Fibroblast of peridontal ligament (primary cell): ENCODE measurements at regions not wholly inside any gene's neighbourhood (a gene's known extent, or its start where the extent isn't known, plus 50 kb on each side); places are given as distances from the start of the nearest gene placed in this dataset.

ENCODE experiments used
- DNase-seq: peaks from one replicate; pipeline ENCODE4 v3.0.0-alpha.2; 2010; ENCODE audit errors: extremely low read depth

DNA sequence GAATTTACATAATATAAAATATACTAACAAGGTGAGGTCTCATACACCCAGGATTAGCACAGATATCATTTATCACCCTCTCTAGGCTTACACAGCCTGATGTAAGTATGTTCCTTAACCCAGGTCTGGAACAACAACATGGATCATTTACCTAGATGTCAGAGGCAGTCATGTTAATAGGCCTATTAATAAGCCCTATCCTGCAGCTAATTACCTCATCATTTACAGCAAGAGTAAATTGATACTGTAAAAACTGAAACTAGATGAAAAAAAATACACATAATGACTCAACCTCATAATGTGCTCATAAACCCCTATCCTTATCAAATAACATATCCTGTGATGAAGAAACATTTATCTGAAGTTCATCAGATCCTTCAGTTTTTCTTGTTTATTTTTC, 334.3 kb upstream of the MANEA start:
- DNase-seq = no peak

- no peak for DNase-seq
These were observed 332.6 kb upstream of the MANEA start for GRCh38 chr6:95244751-95245150.

GRCh38 chr6:95248499-95248898, 328.8 kb upstream of the MANEA start:
- no peak for DNase-seq

DNA sequence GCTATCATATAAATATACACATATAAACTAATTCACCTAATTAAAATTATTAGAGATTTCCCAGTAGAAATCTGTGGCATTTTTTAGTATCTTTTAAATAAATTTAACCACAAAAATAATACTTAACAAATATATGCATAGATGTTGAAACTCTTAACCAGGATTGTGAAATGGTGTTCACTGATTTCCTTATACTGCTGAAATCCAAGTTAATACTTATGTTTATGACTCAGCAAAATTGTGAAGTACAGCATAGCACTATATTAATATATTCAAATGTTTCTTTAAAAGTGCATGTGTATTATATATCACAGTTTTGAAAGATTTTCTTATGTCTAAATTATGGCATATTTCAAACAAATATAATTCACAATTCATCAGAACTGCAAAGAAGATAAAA, 328.2 kb upstream of the MANEA start:
- DNase-seq = peak; percentile 0

- DNase-seq = no peak
These were observed 327.7 kb upstream of the MANEA start for GRCh38 chr6:95249661-95250060.

DNA sequence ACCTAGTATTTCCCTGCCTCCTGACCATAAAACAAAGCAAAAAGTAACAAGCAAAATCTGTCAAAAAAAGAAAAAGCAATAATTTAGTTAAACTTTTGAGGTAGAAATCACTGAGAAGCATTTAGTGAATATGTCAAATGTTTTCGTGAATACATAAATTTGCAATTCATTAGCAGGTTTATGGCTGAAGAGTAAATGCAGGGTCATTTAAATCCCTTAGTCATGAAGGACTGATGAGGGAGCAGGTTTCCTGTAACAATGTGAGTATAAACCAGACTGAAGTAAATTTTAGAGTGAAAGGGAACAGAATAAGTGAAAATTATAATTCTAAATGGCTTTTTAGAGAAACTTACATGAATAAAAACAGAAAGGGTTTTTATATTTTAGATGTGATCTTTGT, 313.5 kb upstream of the MANEA start:
- no peak for DNase-seq

DNA sequence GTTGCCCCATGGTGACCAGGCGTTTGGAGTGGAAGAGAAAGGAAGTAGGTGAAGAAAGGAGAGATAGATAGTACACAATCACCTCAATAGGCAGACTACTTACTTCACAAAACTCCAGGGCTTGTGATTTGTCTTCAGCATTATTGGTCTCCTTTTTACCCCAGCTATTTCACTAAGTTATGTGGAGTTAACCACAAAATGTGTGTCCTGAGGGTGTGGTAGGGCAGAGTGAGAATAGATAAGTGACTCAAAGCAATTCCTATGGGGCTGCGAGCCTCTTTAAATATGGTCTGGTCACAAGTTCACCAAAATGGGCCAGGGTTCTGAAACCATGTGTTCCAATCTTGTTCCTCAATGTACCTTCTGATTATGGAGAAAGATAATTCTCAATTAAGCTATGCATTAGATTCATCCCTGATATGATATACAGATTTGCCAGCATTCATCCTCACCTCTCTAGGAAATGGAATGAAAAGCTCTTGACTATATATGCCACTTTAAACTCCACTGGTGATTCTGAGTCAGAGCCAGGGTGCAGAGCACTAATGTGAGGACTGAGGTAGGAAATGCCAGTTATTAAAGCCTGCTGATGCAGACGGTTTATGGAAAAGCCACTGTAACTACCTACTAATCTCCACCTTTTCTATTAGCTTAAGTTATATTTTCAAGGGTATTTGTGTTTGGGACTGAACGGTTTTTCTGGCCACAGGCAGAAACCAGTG, 310.6 kb upstream of the MANEA start:
- DNase-seq = no peak

- no peak for DNase-seq
These were observed 302.6 kb upstream of the MANEA start for GRCh38 chr6:95274686-95275235.

GRCh38 chr6:95279616-95280015, 297.7 kb upstream of the MANEA start:
- DNase-seq = no peak

DNA sequence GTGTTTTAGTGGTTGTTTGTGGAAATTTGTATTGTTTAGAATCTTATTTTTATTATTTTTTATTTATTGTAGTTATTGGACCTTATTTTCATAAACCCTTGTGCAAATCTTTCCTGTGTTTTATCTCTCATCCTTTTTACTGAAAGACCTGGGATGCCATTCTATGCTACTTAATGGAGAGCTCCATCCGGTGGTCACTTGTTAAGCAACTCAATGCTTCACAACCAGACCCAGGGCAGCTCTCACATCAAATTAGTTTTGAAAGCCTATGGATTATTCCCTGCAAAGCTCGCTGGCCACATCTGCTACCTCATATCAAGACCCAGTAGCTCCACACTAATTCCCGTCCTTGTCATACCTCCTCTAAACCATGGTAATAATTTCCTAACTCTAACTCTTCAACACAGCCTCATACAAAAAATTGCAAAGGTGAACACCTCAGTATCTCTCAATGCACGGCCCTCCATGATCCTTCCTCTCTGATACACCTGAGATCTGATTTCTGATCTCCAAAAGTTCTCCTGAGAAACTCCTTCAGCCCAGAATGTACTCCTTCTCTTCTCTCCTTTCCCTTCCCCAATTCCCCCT, 296.6 kb upstream of the MANEA start:
- no peak for DNase-seq

DNA sequence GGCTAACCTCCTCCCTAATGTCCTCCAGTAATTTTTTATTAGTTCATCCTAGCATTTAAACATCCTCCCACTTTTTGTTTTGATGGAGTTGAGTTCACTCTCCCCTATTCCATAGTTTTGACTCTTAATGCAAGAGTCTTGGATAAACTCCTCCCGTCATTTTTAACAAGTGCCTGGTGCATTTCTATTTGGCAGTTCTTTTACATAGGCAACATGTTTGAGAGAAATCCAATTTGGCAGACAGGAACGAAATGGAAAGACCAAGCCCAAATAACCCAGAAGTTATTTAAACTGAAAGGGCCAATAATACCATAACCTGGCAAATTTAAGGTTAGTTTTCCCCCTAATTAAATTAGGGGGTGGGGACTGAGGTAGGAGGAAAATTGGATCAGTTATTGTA, 291.5 kb upstream of the MANEA start:
- no peak for DNase-seq

- DNase-seq = no peak
These were observed 290.5 kb upstream of the MANEA start for GRCh38 chr6:95286874-95287273.

DNA sequence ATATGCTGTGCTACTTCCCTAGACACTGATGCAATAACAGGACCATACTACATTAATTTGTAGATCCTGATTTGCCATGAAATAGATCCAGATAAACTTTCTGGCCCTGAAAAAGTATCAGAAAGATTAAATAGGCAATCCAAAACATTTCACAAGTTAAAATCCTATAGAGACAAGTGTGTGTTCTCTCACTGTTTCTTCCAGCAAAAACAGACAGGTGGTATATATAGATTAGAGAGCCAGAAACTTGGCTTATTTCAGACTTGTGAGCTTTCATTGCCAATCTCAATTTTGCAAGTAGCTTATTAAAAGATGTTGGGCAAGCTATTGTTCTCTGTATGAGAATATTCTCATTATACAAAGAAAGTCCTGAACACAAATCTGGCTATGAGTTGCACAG, 289.1 kb upstream of the MANEA start:
- DNase-seq = no peak

DNA sequence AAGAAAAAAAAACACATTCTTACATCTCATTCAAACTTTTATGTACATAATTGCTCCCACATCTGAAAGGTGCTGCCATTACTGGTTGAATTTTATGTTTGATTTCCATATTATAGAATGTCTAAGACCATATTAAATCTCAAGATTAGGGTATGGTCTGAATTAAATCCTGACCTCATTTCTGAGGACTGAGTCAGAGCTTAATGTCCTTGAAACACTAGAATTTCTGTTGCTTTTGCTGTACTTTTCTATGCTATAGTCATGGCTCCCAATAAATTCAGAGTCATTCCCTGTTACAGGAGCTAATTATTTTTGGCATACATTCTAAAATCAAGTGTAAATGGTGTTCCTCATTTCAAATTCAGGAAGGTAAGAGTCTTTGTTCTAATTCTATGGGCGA, 285.3 kb upstream of the MANEA start:
- no peak for DNase-seq

- no peak for DNase-seq
These were observed 284.1 kb upstream of the MANEA start for GRCh38 chr6:95293257-95293656.

- DNase-seq = no peak
These were observed 283.3 kb upstream of the MANEA start for GRCh38 chr6:95294043-95294442.

DNA sequence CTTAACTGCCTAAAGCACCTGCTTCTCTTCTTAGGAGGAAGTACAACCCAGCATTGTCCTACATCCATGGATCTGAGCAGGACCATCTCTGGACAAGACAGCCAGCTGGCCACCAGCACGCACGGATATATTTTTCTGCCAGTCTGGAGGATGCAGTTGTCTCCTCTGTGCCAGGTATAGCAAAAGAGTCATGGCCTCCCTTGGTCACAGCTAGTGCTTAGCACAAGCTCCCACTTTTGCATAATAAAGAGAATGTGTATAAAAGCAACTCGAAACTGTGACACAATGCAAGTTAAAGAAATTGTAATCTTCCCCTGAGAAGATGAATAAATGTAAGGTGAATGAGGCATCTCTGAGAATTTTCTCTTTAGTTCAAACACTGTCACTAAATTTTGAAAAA, 267.8 kb upstream of the MANEA start:
- no peak for DNase-seq

DNA sequence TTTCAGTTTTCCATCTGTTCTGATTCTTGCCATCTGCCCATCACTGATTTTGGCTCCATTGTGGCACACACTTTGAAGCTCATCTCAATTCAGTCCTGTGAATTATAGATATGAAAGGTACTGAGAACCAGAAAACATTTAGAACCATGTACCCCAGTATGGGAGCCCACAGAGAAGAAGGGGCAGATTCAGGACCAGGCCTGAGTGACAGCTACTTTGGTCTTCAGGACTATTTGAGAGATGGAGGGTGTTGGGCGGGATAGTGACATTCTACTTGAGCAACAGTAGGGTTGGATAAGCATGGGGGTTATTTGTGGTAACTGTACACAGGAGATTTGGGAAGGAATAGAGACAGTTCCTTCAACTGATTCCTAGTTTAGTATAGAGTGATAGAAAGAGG, 259.2 kb upstream of the MANEA start:
- DNase-seq = no peak

DNA sequence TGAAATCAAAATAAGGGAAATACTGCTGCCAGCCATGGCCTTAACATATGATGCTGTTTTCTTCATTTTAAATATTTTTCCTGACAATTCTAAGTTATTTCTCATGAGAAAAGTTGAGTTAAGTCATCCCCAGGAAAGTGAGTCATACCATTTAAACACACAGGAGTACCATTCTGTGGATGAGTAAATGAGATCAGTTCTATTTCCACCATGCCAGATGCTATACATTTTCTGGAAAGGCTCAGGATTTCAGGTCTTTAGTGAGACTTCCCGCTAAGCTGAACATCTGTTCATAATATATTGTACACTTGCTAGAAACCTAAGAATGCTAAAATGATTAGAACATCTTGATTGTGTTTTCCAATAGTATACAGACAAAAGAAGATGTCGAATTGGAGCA, 256.2 kb upstream of the MANEA start:
- no peak for DNase-seq

DNA sequence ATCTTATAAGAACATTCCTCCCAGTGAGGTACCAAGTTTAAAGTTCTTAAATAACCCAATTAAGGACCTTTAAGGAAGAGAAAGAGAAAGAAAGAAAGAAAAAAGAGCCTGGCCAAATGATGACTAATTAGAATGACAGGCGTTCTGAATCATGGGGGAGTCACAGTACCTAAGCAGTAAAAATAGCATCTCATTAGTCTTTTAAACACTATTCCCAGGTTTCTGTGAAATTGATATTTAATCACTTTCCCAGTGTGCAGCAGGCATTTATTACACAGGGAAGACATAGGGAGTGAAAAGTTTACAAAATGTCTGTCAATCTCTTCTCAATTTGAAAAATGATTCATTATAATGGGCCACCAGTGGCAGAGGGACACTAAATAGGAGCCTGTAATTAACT, 251.4 kb upstream of the MANEA start:
- DNase-seq = no peak

DNA sequence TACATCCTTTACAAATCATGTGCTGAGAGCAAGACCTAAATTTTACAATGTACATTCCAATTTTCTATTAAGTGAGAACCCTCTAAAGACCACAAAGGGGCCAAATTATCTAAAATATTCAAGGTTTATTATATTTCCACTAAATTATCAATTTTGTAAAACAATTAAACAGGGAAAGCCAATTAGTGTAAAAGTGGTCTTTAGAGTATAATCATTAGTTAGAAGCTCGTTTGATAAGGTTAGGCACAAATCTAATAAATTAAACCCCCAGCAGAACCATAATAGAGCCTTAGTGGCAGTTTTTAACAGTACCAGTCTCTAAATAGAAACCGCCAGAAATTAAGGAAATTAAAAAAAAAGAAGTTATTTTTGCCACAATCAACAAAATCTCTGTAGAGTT, 249.1 kb upstream of the MANEA start:
- DNase-seq = no peak

GRCh38 chr6:95352064-95352795, 225.1 kb upstream of the MANEA start:
- DNase-seq = no peak

GRCh38 chr6:95354551-95354950, 222.8 kb upstream of the MANEA start:
- no peak for DNase-seq
